HUES6 (cell line): ENCODE measurements at regions not wholly inside any gene's neighbourhood (a gene's known extent, or its start where the extent isn't known, plus 50 kb on each side); places are given as distances from the start of the nearest gene placed in this dataset.

ENCODE experiments used
- H3K27ac ChIP-seq: 2 replicates; pipeline ENCODE4 v1.7.0; 2013; ENCODE audit warnings: low read depth, mild to moderate bottlenecking, low read length, inconsistent platforms
- H3K27me3 ChIP-seq: 2 replicates; pipeline ENCODE4 v1.6.1; 2013; ENCODE audit warnings: low read length; ENCODE audit not compliant: control insufficient read depth, insufficient read depth
- H3K36me3 ChIP-seq: 2 replicates; pipeline ENCODE4 v1.6.1; 2013; ENCODE audit warnings: low read length; ENCODE audit not compliant: control insufficient read depth, insufficient read depth
- H3K4me1 ChIP-seq: 2 replicates; pipeline ENCODE4 v1.6.1; 2013; ENCODE audit warnings: low read length; ENCODE audit not compliant: control insufficient read depth, insufficient read depth
- H3K4me3 ChIP-seq: 2 replicates; pipeline ENCODE4 v1.5.1; 2013; ENCODE audit warnings: low read depth, low read length
- H3K9ac ChIP-seq: one replicate; pipeline ENCODE4 v1.6.1; 2013; ENCODE audit warnings: mild to moderate bottlenecking, low read length
- H3K9me3 ChIP-seq: 2 replicates; pipeline ENCODE4 v1.6.1; 2013; ENCODE audit warnings: low read depth, low read length; ENCODE audit not compliant: control insufficient read depth, insufficient read depth

DNA sequence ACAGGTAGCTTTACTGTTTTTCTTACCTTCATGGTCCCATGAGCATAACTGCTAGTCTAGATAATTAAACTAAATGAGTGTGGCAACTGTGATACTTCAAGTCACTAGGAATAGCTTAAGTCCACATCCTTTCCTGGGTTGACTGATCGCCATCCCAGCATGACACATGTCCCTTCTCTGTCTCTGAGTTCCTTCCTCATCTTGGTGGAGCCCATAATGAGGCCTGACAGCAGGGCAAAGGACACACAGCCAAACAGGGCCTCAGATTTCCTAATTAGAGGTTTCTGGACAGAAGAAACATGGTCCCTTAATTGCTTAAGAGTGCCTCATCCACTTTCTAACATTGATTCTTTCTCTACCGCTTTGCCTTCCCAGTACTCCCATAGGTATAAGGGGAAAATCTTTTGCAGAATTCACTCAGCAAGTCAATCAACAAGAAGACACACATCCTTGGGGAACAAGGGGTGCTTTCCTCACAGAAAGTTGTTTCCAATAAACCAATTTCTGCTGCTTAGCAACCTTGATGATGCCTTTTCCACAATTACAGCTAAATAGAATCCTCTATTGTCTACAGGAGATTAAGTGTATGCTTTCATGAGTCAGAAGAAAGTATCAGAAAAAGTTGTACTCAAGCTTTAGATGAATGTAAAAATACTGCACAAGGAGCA is 208.3 kb upstream of the SERP2 start:
- Histone ChIP-seq H3K4me1 (no peaks in the 10 kb centered on the region), H3K36me3 (no peaks in the 10 kb centered on the region), H3K4me3 (no peak overlapping the region), H3K9me3 (no peaks in the 10 kb centered on the region), H3K27ac (no peak overlapping the region), H3K9ac (no peak overlapping the region), H3K27me3 (no peaks in the 10 kb centered on the region)

GRCh38 chr13:44165889-44166496 is 207.6 kb upstream of the SERP2 start:
- Histone ChIP-seq H3K27ac (no peak overlapping the region), H3K9ac (no peak overlapping the region), H3K36me3 (no peaks in the 10 kb centered on the region), H3K4me3 (no peak overlapping the region), H3K27me3 (no peaks in the 10 kb centered on the region), H3K4me1 (no peaks in the 10 kb centered on the region), H3K9me3 (no peaks in the 10 kb centered on the region)

GRCh38 chr13:44169018-44169911 is 204.4 kb upstream of the SERP2 start:
- no peaks in the 10 kb centered on the region for H3K27me3 ChIP-seq
- peaks cover under 1% of the 10 kb centered on the region; the same call in 1 of the 2 replicates for H3K4me1 ChIP-seq
- no peak overlapping the region for H3K27ac ChIP-seq
- no peak overlapping the region for H3K4me3 ChIP-seq
- H3K9ac ChIP-seq, result no peak overlapping the region
- H3K36me3 ChIP-seq, result no peaks in the 10 kb centered on the region
- no peaks in the 10 kb centered on the region for H3K9me3 ChIP-seq

GRCh38 chr13:44170731-44171130 is 202.9 kb upstream of the SERP2 start:
- Histone ChIP-seq H3K9me3 (peaks cover 5% of the 10 kb centered on the region; the same call in 1 of the 2 replicates), H3K4me3 (no peak overlapping the region), H3K4me1 (peaks cover 8% of the 10 kb centered on the region; the same call in 1 of the 2 replicates), H3K9ac (no peak overlapping the region), H3K36me3 (no peaks in the 10 kb centered on the region), H3K27ac (no peak overlapping the region), H3K27me3 (no peaks in the 10 kb centered on the region)

GRCh38 chr13:44171156-44171555 is 202.5 kb upstream of the SERP2 start:
- H3K4me3 ChIP-seq, result no peak overlapping the region
- peaks cover 5% of the 10 kb centered on the region; the same call in 1 of the 2 replicates for H3K9me3 ChIP-seq
- no peak overlapping the region for H3K9ac ChIP-seq
- H3K36me3 ChIP-seq, result no peaks in the 10 kb centered on the region
- H3K27ac ChIP-seq, result no peak overlapping the region
- peaks cover 8% of the 10 kb centered on the region; the same call in 1 of the 2 replicates for H3K4me1 ChIP-seq
- H3K27me3 ChIP-seq, result no peaks in the 10 kb centered on the region

- Histone ChIP-seq H3K9me3 (peaks cover 5% of the 10 kb centered on the region; the same call in 1 of the 2 replicates), H3K9ac (no peak overlapping the region), H3K27ac (no peak overlapping the region), H3K4me1 (peaks cover 8% of the 10 kb centered on the region; the same call in 1 of the 2 replicates), H3K27me3 (no peaks in the 10 kb centered on the region), H3K36me3 (no peaks in the 10 kb centered on the region), H3K4me3 (no peak overlapping the region)
These were observed 201.8 kb upstream of the SERP2 start for GRCh38 chr13:44171861-44172260.

GRCh38 chr13:44172281-44172810 is 201.3 kb upstream of the SERP2 start:
- no peak overlapping the region for H3K27ac ChIP-seq
- peaks cover 8% of the 10 kb centered on the region; the same call in 1 of the 2 replicates for H3K4me1 ChIP-seq
- H3K27me3 ChIP-seq, result no peaks in the 10 kb centered on the region
- peaks cover 5% of the 10 kb centered on the region; the same call in 1 of the 2 replicates for H3K9me3 ChIP-seq
- H3K4me3 ChIP-seq, result no peak overlapping the region
- H3K36me3 ChIP-seq, result no peaks in the 10 kb centered on the region
- no peak overlapping the region for H3K9ac ChIP-seq

- H3K27ac ChIP-seq, result no peak overlapping the region
- H3K9ac ChIP-seq, result no peak overlapping the region
- H3K4me3 ChIP-seq, result no peak overlapping the region
- peaks cover 8% of the 10 kb centered on the region; the same call in 1 of the 2 replicates for H3K4me1 ChIP-seq
- no peaks in the 10 kb centered on the region for H3K36me3 ChIP-seq
- H3K27me3 ChIP-seq, result no peaks in the 10 kb centered on the region
- peaks cover 5% of the 10 kb centered on the region; the same call in 1 of the 2 replicates for H3K9me3 ChIP-seq
These were observed 198.7 kb upstream of the SERP2 start for GRCh38 chr13:44174769-44175425.

DNA sequence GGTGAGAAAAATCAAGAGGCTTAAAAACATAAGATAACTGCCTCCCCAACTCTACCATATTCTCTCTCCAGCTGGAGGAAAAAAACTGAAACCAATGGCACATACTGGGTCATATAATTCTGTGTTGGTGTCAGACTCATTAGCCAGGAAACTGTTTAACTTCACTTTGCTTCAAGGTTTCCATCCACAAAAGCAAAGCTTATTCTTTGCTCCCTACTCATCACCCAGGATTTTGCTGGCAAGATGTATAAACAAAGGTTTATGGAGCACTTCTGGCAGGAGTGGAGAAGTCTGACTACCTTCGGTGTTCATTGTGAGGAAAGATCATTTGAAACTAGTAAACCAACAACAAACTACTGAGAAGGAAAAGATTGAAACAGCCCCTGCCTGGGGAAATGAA is 197.5 kb upstream of the SERP2 start:
- no peak overlapping the region for H3K9ac ChIP-seq
- no peak overlapping the region for H3K27ac ChIP-seq
- H3K4me3 ChIP-seq, result no peak overlapping the region
- no peaks in the 10 kb centered on the region for H3K27me3 ChIP-seq
- H3K9me3 ChIP-seq, result peaks cover 5% of the 10 kb centered on the region; the same call in 1 of the 2 replicates
- no peaks in the 10 kb centered on the region for H3K36me3 ChIP-seq
- H3K4me1 ChIP-seq, result peaks cover 8% of the 10 kb centered on the region; the same call in 1 of the 2 replicates

GRCh38 chr13:44180876-44181536 is 192.6 kb upstream of the SERP2 start:
- H3K27me3 ChIP-seq, result no peaks in the 10 kb centered on the region
- H3K4me3 ChIP-seq, result no peak overlapping the region
- no peak overlapping the region for H3K9ac ChIP-seq
- H3K27ac ChIP-seq, result no peak overlapping the region
- H3K9me3 ChIP-seq, result no peaks in the 10 kb centered on the region
- no peaks in the 10 kb centered on the region for H3K4me1 ChIP-seq
- H3K36me3 ChIP-seq, result no peaks in the 10 kb centered on the region
